Effector memory CD8-positive, alpha-beta T cell (primary cell): ENCODE measurements at regions not wholly inside any gene's neighbourhood (a gene's known extent, or its start where the extent isn't known, plus 50 kb on each side); places are given as distances from the start of the nearest gene placed in this dataset.
"Not testable (repeated sequence)": the region's sequence is repeated elsewhere in the genome, so short reads cannot be mapped to it uniquely, and the experiment has no call there.

Experiments
- ATAC-seq: fragments of 150-1000 bp; cut with Tn5 transposase; replicated peaks from 2 replicates; pipeline ENCODE4 v1.10.0; 2021; ENCODE audit warnings: mild to moderate bottlenecking, moderate library complexity
- DNase-seq, 3 experiments: peaks; one replicate each; pipeline ENCODE4 v3.0.0; 2021
- H3K27ac Mint-ChIP-seq, 2 donors: one replicate each; pipeline ENCODE4 v1.8.0; 2022; ENCODE audit warnings: mild to moderate bottlenecking in 2 of 2, mixed read lengths in 2 of 2, moderate library complexity in 2 of 2
- H3K27me3 Mint-ChIP-seq, 2 donors: one replicate each; pipeline ENCODE4 v1.8.0; 2022; ENCODE audit warnings: mixed read lengths in 2 of 2
- H3K36me3 Mint-ChIP-seq: one replicate; pipeline ENCODE4 v1.8.0; 2022; ENCODE audit warnings: mild to moderate bottlenecking, moderate library complexity, mixed read lengths; ENCODE audit not compliant: insufficient read depth
- H3K4me1 Mint-ChIP-seq, 2 donors: one replicate each; pipeline ENCODE4 v1.8.0; 2022; ENCODE audit warnings: low read depth in 2 of 2, mixed read lengths in 2 of 2
- H3K4me3 Mint-ChIP-seq, 2 donors: one replicate each; pipeline ENCODE4 v1.8.0; 2022; ENCODE audit warnings: mild to moderate bottlenecking in 2 of 2, mixed read lengths in 2 of 2, moderate library complexity in 2 of 2
- H3K9me3 Mint-ChIP-seq, 2 donors: one replicate each; pipeline ENCODE4 v1.8.0; 2022; ENCODE audit warnings: mixed read lengths in 2 of 2

DNA sequence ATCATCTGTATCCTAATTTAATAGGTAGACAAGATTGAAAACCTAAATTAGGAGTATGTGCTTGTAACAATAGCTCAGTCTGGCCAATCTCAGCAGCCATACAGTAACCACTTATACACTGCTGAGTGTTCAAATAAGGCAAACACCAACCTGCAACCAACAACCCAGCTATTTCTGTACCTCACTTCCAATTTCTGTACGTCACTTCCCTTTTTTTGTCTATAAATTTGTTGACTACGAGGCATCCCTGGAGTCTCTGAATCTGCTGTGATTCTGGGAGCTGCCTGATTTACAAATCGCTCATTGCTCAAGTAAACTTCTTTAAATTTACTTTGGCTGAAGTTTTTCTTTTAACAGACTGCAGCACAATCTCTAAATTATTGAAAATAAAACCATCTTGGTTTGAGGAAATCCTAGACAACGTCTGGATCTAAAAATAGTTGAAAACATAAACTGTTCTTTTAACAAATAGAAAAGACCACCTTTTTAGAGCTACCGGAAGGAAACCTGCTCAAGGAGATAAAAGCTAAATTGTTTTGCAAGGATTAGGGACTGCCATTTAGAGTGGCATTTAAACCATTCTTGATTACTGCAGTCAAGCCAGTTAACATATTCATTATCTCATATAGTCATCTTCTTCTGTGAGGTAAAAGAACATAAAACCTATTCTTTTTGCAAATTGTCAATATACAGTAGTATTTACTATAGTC, 778.1 kb downstream of the SH3BGRL start:
- no peaks in the 10 kb centered on the region for H3K36me3 Mint-ChIP-seq
- ATAC-seq = no peak
- no peaks in the 10 kb centered on the region for H3K4me1 Mint-ChIP-seq
- H3K4me3 Mint-ChIP-seq = no peak overlapping the region
- no peak overlapping the region for H3K27ac Mint-ChIP-seq
- DNase-seq = no peak
- H3K27me3 Mint-ChIP-seq = no peaks in the 10 kb centered on the region
- H3K9me3 Mint-ChIP-seq = peaks cover 2 to 7% of the 10 kb centered on the region in 2 donors

DNA sequence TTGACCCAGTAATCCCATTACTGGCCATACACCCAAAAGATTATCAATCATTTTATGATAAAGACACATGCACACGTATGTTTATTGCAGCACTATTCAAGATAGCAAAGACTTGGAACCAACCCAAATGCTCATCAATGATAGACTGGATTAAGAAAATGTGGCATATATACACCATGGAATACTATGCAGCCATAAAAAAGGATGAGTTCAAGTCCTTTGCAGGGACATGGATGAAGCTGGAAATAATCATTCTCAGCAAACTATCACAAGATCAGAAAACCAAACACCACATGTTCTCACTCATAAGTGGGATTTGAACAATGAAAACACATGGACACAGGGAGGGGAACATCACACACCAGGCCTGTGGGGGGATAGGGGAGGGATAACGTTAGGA, 785.3 kb downstream of the SH3BGRL start:
- not testable (repeated sequence) for H3K4me1 Mint-ChIP-seq, DNase-seq, H3K27me3 Mint-ChIP-seq, H3K9me3 Mint-ChIP-seq, H3K4me3 Mint-ChIP-seq, H3K27ac Mint-ChIP-seq, H3K36me3 Mint-ChIP-seq, ATAC-seq

DNA sequence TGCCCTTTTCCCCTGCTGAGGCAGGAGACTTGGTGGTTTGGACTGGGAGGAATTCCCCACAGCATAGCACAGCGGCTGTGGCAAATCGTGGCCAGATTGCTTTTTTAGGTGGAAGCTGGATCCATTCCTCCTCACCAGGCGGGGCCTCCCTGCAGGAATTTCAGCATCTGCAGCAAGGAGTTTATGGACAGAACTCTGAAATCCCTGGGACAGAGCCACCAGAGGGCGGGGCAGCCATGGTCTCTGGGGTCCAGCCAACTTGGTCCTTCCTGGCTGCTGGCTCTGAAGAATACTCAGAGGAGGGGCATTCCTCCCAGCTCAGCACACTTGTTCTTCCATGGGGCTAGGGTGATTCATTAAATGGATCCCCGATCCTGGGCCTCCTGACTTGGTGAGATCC, 794.3 kb downstream of the SH3BGRL start:
- no peak overlapping the region for H3K27ac Mint-ChIP-seq
- H3K36me3 Mint-ChIP-seq = no peaks in the 10 kb centered on the region
- H3K27me3 Mint-ChIP-seq = no peaks in the 10 kb centered on the region
- H3K9me3 Mint-ChIP-seq = peaks cover 0 to 3% of the 10 kb centered on the region in 2 donors
- no peak for DNase-seq
- H3K4me3 Mint-ChIP-seq = no peak overlapping the region
- no peak for ATAC-seq
- H3K4me1 Mint-ChIP-seq = no peaks in the 10 kb centered on the region

DNA sequence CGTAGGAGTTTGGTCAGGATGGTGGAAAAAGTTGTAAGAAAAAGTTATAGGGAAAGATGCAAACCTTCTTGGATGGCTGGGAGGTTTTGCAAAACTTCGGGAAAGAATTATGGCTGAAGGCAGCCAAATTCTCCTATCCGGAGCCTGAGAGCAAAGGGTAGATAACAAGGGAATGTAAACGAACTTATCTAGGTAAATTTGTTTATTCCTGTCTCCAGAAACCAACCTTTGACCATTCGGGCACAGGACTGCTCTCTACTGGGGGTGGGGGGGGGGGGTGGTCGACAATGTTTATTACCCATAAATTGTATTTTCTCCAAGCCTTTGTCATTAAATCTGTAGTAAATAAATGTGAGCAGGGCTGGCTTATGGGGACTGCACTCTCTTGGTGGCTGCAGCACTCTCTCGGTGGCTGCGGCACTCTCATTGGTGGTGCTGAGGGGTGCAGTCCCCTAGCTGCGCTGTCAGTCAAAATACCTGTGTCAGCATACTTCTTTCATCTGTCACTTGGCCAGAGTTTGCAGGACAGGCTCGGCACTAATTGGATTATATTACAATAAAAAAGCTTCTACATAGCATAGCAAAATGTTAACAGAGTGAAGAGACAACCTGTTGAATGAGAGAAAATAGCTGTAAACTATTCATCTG, 827.8 kb downstream of the SH3BGRL start:
- Mint-ChIP-seq H3K27ac (no peak overlapping the region), H3K4me3 (no peak overlapping the region), H3K9me3 (no peaks in the 10 kb centered on the region), H3K36me3 (no peaks in the 10 kb centered on the region), H3K4me1 (no peaks in the 10 kb centered on the region), H3K27me3 (no peaks in the 10 kb centered on the region)
- DNase-seq = no peak
- no peak for ATAC-seq

DNA sequence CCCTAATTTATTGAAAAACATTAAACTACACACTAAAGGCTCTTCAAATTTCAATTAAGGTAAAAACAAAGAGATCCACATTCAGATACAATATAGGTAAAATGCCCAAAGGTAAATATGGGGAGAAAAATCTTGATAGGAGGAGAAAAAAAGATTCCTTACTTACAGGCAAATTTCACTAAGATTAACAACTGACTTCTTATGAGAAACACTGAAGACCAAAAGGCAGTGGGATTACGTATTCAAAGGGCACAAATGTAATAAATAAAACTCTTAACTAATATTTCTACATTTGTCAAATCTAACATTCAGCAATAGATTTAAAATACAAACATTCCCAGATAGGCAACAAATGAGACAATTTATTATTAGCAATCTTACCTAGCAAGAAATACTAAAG, 829.3 kb downstream of the SH3BGRL start:
- DNase-seq (no peak), ATAC-seq (no peak)
- Mint-ChIP-seq H3K4me1 (no peaks in the 10 kb centered on the region), H3K36me3 (no peaks in the 10 kb centered on the region), H3K4me3 (no peak overlapping the region), H3K27me3 (no peaks in the 10 kb centered on the region), H3K27ac (no peak overlapping the region), H3K9me3 (no peaks in the 10 kb centered on the region)

DNA sequence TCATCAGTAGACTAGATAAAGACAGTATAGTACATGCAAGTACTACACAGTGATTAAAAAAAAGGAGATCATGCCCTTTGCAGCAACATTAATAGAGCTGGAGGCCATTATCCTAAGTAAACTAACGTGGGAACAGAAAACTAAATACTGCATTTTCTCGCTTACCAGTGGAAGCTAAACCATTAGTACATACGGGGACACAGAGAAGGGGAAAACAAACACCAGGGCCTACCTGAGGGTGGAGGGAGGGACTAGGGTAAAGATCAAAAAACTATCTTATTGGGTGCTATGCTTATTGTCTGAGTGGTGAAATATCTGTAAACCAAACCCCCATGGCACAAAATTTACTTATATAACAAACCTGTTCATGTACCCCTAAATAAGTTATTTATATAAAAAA, 836.9 kb downstream of the SH3BGRL start:
- no peak overlapping the region for H3K27ac Mint-ChIP-seq

DNA sequence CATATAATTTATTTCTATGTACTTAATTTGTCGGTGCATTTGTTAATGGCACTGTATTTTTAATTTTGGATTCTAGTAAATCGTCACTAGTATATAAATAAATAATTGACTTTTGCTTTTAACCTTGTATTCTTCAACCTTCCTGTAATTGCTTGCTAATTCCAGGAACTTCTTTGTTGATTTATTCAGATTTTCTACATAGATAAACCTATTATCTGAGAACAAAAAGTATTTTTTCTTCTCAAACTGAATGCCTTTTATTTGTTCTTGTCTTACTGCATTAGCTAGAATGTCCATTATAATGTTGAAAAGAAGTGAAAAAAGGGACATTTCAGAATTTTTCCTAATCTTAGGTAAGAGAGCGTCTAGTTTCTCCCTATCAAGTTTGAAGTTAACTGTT, 839.1 kb downstream of the SH3BGRL start:
- H3K36me3 Mint-ChIP-seq = no peaks in the 10 kb centered on the region
- no peaks in the 10 kb centered on the region for H3K9me3 Mint-ChIP-seq
- DNase-seq = no peak
- no peak overlapping the region for H3K4me3 Mint-ChIP-seq
- no peak overlapping the region for H3K27ac Mint-ChIP-seq
- no peaks in the 10 kb centered on the region for H3K27me3 Mint-ChIP-seq
- no peak for ATAC-seq
- H3K4me1 Mint-ChIP-seq = no peaks in the 10 kb centered on the region

More for the DNA sequence above, 836.9 kb downstream of the SH3BGRL start:
- ATAC-seq = no peak
- no peak overlapping the region for H3K4me3 Mint-ChIP-seq
- H3K9me3 Mint-ChIP-seq = no peaks in the 10 kb centered on the region
- DNase-seq = no peak
- no peaks in the 10 kb centered on the region for H3K4me1 Mint-ChIP-seq
- H3K27me3 Mint-ChIP-seq = no peaks in the 10 kb centered on the region
- H3K36me3 Mint-ChIP-seq = no peaks in the 10 kb centered on the region

DNA sequence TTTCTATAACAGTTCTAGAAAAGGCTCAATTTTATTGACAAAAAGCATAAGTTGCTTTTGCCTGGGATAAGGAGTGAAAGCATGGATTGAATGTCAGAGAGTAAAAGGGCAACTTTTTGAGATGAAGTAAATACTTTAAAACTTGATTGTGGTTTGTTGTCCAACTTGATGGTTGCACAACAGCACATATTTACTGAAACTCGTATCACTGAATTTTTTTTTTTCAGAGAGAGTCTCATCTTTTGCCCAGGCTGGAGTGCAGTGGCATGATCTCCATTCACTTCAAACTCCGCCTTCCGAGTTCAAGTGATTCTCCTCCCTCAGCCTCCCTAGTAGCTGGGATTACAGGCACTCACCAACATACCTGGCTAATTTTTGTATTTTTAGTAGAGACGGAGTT, 856.8 kb downstream of the SH3BGRL start:
- Mint-ChIP-seq H3K9me3 (no peaks in the 10 kb centered on the region), H3K36me3 (no peaks in the 10 kb centered on the region), H3K4me1 (no peaks in the 10 kb centered on the region), H3K4me3 (no peak overlapping the region), H3K27ac (no peak overlapping the region), H3K27me3 (no peaks in the 10 kb centered on the region)
- ATAC-seq = no peak
- DNase-seq = no peak

DNA sequence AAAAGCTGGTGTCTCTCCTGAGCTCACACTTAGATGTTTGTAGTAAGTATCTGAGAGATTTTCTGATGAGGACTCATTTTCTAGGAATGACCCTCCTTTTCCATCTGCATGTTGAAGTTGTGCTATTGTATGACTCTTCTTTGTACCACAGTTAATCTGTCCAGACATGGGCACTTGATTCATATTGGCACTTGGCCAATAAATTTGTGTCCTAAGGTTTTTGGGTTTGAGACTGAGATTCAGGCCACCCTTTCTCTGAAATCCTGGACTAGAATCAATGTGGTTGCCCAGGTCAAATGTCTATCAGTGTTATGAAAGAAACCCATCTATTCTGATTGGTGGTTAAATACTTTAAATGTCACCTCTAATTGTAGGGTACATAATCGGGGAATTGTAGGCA, 869.0 kb downstream of the SH3BGRL start:
- DNase-seq (no peak), ATAC-seq (no peak)
- Mint-ChIP-seq H3K9me3 (peaks cover 0 to under 1% of the 10 kb centered on the region in 2 donors), H3K27ac (no peak overlapping the region), H3K4me1 (no peaks in the 10 kb centered on the region), H3K27me3 (no peaks in the 10 kb centered on the region), H3K4me3 (no peak overlapping the region), H3K36me3 (no peaks in the 10 kb centered on the region)

DNA sequence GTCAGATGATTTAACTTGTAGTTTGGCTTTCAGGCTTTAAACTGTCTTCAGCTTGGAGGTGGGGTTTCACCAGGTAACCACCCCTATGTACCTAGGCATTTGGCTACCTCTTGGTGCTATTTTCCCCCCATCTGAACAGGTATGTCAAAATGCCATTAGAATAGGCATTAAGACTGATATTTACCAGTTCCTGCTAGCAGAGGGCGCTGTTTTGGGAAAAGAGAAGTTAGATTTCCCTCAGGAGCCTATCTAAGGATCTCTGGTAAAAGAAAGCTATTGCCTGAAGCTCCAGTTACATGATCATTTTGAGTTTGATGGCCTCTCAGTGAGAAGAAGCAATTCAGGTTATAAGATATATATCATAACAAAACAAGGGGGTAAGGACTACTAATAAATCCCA, 879.1 kb downstream of the SH3BGRL start:
- no peak overlapping the region for H3K4me3 Mint-ChIP-seq
- H3K27ac Mint-ChIP-seq = no peak overlapping the region
- no peaks in the 10 kb centered on the region for H3K36me3 Mint-ChIP-seq
- H3K9me3 Mint-ChIP-seq = no peaks in the 10 kb centered on the region
- H3K27me3 Mint-ChIP-seq = no peaks in the 10 kb centered on the region
- ATAC-seq = no peak
- DNase-seq = no peak
- H3K4me1 Mint-ChIP-seq = no peaks in the 10 kb centered on the region

DNA sequence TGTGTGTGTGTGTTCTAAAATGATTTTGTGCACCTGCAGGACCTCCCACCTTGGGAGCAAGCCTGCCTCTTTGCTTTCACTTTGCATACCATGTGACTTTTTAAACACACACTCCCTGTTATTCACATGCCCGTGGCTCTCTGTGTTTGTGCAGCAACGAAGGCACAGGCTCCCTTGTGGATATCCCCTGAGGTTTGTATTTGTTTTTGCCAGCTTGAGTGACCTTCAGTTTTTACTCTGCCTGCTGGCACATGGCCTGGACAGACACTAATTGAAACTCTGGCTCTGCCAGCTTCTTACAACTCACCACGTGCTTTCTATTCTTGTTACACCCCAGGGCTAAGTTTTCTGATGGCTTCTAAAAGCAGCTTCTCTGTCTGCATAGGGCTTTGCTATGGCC, 885.8 kb downstream of the SH3BGRL start:
- Mint-ChIP-seq H3K4me1 (peaks cover 3 to 14% of the 10 kb centered on the region in 2 donors), H3K4me3 (peak overlapping the region in 1 of 2 donors; percentile 66), H3K27ac (peak overlapping the region in 1 of 2 donors; percentile 60), H3K9me3 (no peaks in the 10 kb centered on the region), H3K36me3 (no peaks in the 10 kb centered on the region), H3K27me3 (no peaks in the 10 kb centered on the region)
- DNase-seq (no peak), ATAC-seq (no peak)

DNA sequence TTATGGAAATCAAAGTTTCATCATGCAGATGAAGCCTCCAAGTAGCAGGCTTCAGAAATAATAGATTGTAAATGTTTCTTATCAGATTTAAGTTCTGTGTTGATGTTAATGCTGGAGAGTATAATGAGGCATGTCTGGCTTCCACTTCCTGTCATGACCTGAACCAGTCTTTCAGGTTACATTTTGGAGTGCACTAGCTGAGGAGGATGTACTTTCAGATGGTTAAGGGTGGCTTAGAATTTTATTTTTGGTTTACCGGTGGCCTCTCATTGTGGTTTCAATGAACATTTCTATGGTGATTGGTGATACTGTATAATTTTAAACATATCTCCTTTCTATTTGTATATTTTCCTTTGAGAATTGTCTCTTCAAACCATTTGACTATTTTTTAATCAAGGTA, 890.4 kb downstream of the SH3BGRL start:
- peaks cover 3 to 17% of the 10 kb centered on the region in 2 donors for H3K4me1 Mint-ChIP-seq
- no peaks in the 10 kb centered on the region for H3K36me3 Mint-ChIP-seq
- no peaks in the 10 kb centered on the region for H3K9me3 Mint-ChIP-seq
- ATAC-seq (peak; percentile 68), DNase-seq (no peak)
- peak overlapping the region in 1 of 2 donors; percentile 62 for H3K27ac Mint-ChIP-seq
- H3K4me3 Mint-ChIP-seq = peak overlapping the region in 1 of 2 donors; percentile 29
- H3K27me3 Mint-ChIP-seq = no peaks in the 10 kb centered on the region

DNA sequence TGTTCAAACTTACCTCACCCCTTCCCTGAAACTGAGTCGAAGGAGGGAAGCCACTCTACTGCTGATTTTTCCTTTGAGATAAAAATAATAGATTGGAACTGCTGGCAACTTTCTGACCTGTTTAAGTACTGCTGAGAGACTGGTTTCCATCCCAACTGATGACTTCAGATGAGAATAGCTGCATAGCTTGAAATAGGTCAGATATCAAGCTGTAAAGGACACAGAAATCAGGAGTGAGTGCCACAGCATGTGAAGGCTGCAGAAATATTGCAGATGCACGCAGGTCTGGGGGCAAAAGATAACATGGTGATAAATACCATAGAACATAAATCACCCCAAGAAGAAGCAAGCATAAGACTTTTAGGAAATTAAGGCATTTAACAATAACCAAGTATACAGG, 923.2 kb downstream of the SH3BGRL start:
- no peaks in the 10 kb centered on the region for H3K9me3 Mint-ChIP-seq
- DNase-seq (no peak), ATAC-seq (no peak)
- H3K27ac Mint-ChIP-seq = no peak overlapping the region
- H3K4me1 Mint-ChIP-seq = peaks cover 0 to 5% of the 10 kb centered on the region in 2 donors
- no peaks in the 10 kb centered on the region for H3K36me3 Mint-ChIP-seq
- H3K4me3 Mint-ChIP-seq = no peak overlapping the region
- no peaks in the 10 kb centered on the region for H3K27me3 Mint-ChIP-seq
